ENCODE measurements at regions not wholly inside any gene's neighbourhood (a gene's known extent, or its start where the extent isn't known, plus 50 kb on each side); places are given as distances from the start of the nearest gene placed in this dataset.

DNA sequence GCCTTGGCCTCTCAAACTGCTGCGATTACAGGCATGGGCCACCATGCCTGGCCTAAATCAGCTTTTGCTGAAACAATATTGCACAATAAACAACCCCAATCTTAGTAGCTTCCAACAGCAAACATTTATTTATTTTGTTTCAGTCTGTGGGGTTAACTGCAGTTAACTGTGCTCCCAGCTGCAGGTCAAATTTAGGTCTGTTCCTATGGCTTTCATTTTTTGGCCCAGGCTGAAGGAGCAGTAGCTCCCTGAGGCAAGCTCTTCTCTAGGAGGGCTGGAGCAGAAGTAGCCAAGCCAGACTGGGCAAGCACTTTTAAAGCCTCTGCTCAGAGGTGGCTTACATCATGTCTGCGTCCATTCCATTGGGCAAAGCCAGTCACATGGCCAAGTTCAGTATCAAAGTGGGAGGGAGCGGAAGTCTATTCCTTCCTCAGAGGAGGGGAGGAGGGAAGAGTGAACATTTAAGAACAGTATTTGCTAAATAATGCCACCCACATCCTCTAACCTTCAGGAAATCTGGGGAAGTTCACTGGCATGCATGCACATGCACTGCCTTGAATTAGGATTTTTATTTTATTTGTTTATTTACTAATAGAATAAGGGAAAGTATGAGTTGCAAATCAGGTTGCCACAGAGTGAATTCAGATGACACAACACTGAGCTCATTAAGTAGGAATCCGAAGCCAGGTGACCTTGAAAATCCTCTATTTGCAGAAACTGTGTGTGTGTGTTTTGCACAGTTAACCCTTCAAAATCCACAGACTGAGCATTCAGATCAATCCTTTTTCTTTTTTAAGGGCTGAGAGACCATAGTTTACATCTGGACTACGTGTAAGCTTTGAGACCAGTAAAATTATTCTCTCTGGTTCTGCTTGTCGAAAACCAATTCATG, 122.0 kb upstream of the SEL1L start:
- TF ChIP-seq, protein P1, sequence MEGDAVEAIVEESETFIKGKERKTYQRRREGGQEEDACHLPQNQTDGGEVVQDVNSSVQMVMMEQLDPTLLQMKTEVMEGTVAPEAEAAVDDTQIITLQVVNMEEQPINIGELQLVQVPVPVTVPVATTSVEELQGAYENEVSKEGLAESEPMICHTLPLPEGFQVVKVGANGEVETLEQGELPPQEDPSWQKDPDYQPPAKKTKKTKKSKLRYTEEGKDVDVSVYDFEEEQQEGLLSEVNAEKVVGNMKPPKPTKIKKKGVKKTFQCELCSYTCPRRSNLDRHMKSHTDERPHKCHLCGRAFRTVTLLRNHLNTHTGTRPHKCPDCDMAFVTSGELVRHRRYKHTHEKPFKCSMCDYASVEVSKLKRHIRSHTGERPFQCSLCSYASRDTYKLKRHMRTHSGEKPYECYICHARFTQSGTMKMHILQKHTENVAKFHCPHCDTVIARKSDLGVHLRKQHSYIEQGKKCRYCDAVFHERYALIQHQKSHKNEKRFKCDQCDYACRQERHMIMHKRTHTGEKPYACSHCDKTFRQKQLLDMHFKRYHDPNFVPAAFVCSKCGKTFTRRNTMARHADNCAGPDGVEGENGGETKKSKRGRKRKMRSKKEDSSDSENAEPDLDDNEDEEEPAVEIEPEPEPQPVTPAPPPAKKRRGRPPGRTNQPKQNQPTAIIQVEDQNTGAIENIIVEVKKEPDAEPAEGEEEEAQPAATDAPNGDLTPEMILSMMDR (IDR thresholded peaks at IDR 0.05): no peak
- no peak for TF ChIP-seq POLR2A (IDR thresholded peaks at IDR 0.05)
- H3K27me3 ChIP-seq: no peaks in the 10 kb centered on the region
- DNase-seq: peak in 1 of 2 donors; percentile 11
- no peaks in the 10 kb centered on the region for H3K9me3 ChIP-seq
- H3K36me3 ChIP-seq: no peaks in the 10 kb centered on the region
- 73 to 77% methylated on average over 6 of the region's 6 CpGs for WGBS, 2 donors
- H3K27ac ChIP-seq: no peak overlapping the region
- H3K4me3 ChIP-seq (replicated peaks in 1 of 3): no peak overlapping the region
- intact Hi-C loops (cut with DNase I): no loop called here
- H3K4me1 ChIP-seq: peaks cover 3 to 8% of the 10 kb centered on the region in 2 donors

DNA sequence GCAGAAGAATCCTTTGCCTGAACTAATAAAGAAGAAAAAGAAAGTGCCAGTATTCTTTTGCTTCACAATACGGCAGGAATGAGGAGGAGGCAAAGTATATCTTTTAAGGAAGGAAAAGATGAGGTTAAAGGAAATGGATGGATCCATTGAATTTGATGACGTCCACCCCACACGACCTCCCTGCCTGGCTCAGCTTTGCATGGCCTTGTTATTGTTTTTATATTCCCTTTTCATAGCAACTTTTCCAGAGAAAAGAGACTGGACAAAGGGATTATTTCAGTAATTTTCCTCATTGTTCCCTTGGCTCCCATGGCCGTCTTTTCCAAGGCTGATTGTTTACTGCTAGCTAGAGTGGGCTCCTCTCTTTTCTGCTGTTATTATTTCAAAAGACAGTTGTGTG, 123.2 kb upstream of the SEL1L start:
- DNase-seq: no peak
- intact Hi-C loops (cut with DNase I): no loop called here

DNA sequence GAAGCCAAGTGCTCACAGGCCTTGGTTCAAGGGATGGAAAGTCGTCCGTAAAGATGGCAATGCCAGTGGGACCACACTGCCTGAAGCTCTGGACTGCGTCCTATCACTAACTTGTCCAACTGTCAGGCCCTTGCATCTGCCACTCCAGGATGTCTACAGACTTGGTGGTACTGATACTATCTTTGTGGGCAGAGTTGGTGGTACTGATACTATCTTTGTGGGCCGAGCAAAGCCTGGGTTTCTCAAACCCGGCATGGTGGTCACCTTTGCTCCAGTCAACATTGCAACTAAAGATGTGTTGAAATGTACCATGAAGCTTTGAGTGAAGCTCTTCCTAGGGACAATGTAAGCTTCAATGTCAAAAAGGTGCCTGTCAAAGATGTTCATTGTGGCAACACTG, 128.4 kb upstream of the SEL1L start:
- intact Hi-C loops (cut with DNase I): no loop called here
- Histone ChIP-seq H3K9me3 (no peaks in the 10 kb centered on the region), H3K4me3 (replicated peaks in 1 of 3) (no peak overlapping the region), H3K4me1 (peaks cover 0 to 3% of the 10 kb centered on the region in 2 donors), H3K27me3 (no peaks in the 10 kb centered on the region), H3K27ac (no peak overlapping the region), H3K36me3 (no peaks in the 10 kb centered on the region)
- DNase-seq: no peak
- TF ChIP-seq, protein P1 (IDR thresholded peaks at IDR 0.05): no peak
- no peak for TF ChIP-seq POLR2A (IDR thresholded peaks at IDR 0.05)
- WGBS, 2 donors: 78 to 80% methylated on average over 5 of the region's 5 CpGs

More for the DNA sequence above, 123.2 kb upstream of the SEL1L start:
- peaks cover 3 to 8% of the 10 kb centered on the region in 2 donors for H3K4me1 ChIP-seq
- no peak overlapping the region for H3K4me3 ChIP-seq (replicated peaks in 1 of 3)
- H3K36me3 ChIP-seq: no peaks in the 10 kb centered on the region
- no peak for TF ChIP-seq POLR2A (IDR thresholded peaks at IDR 0.05)
- TF ChIP-seq, protein P1 (IDR thresholded peaks at IDR 0.05): no peak
- no peaks in the 10 kb centered on the region for H3K9me3 ChIP-seq
- no peaks in the 10 kb centered on the region for H3K27me3 ChIP-seq
- no peak overlapping the region for H3K27ac ChIP-seq
- WGBS, 2 donors: 46 to 71% methylated on average over 4 of the region's 4 CpGs

DNA sequence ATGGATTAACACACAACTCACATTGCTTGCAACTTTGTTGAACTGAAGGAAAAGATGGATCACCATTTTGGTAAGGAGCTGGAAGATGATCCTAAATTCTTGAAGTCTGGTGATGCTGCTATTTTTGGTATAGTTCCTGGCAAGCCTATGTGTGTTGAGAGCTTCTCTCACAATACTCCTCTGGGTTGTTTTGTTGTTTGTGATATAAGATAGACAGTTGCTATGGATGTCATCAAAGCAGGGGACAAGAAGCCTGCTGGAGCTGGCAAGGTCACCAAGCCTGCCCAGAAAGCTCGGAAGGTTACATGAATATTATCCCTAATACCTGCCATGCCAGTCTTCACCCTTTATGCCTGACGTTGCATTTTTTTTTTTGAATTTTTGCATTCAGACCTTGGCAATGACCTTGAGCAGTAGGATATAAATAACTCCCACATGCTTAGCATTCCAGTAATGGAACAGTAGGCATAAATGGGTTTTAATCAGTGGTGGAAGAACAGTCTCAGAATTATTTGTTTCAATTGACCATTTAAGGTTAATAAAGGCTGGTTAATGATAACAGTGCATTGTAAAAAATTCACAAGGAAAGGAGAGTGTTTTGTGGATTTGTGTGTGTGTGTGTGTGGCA, 129.0 kb upstream of the SEL1L start:
- TF ChIP-seq, protein P1 (IDR thresholded peaks at IDR 0.05): no peak
- TF ChIP-seq POLR2A (IDR thresholded peaks at IDR 0.05): no peak
- Histone ChIP-seq H3K27me3 (no peaks in the 10 kb centered on the region), H3K36me3 (no peaks in the 10 kb centered on the region), H3K4me1 (peaks cover 0 to 3% of the 10 kb centered on the region in 2 donors), H3K4me3 (replicated peaks in 1 of 3) (no peak overlapping the region), H3K27ac (no peak overlapping the region), H3K9me3 (no peaks in the 10 kb centered on the region)
- intact Hi-C loops (cut with DNase I): no loop called here
- WGBS, 2 donors: 72 to 76% methylated on average over 2 of the region's 2 CpGs
- no peak for DNase-seq
